ENCODE measurements at regions not wholly inside any gene's neighbourhood (a gene's known extent, or its start where the extent isn't known, plus 50 kb on each side); places are given as distances from the start of the nearest gene placed in this dataset.

DNA sequence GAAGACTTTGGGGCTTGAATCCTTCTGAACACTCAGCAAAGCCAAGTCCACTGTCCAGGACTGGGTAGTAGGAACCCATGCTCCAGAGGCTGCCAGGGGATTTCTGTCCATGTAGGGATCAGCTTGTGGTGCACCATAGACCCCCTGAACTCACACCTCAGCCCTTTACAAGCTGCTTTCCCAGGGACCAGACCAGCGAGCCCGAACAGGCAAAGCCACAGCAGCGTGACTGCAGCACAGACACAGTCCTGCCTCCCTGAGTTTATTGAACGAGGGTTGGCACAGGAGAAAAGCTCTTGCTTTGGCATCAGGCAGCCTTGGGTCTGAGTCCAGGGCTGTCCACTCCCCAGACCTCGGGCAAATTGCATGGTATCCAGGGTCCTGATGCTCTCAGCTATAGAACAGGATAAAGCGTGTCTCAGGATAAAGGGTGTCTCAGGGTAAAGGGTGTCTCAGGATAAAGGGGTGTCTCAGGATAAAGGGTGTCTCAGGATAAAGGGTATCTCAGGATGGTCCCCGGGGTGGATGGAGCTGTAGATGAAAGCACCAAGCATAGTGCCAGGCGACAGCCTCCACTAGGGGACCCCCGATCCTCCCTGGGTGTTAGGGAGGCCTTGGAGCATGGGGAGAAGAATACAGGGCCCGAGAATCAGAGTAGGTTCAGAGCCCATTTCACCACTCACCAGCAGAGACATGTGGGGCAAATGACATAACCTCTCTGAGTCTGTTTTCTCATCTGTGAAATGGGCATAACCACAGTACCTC is 648.8 kb downstream of the NPHP4 start:
- Histone ChIP-seq H3K27ac (ENCODE audit: low read depth in 2 of 2, low read length in 2 of 2) (no peak overlapping the region), H3K4me1 (ENCODE audit: control insufficient read depth in 2 of 3, insufficient read depth in 2 of 3, low read depth in 1 of 3, low read length in 3 of 3) (no peaks in the 10 kb centered on the region), H3K9me3 (ENCODE audit: control insufficient read depth in 2 of 3, insufficient read depth in 1 of 3, low read length in 3 of 3) (no peaks in the 10 kb centered on the region), H3K27me3 (ENCODE audit: control insufficient read depth, insufficient read depth, low read length) (no peaks in the 10 kb centered on the region), H3K4me3 (ENCODE audit: low read length in 3 of 3) (no peak overlapping the region), H3K36me3 (ENCODE audit: control insufficient read depth in 2 of 3, insufficient read depth in 3 of 3, low read length in 3 of 3) (no peaks in the 10 kb centered on the region), H3K9ac (ENCODE audit: low read length in 3 of 3) (no peak overlapping the region)
- FAIRE-seq (no peak), DNase-seq (no peak)
- TF ChIP-seq, protein P1, sequence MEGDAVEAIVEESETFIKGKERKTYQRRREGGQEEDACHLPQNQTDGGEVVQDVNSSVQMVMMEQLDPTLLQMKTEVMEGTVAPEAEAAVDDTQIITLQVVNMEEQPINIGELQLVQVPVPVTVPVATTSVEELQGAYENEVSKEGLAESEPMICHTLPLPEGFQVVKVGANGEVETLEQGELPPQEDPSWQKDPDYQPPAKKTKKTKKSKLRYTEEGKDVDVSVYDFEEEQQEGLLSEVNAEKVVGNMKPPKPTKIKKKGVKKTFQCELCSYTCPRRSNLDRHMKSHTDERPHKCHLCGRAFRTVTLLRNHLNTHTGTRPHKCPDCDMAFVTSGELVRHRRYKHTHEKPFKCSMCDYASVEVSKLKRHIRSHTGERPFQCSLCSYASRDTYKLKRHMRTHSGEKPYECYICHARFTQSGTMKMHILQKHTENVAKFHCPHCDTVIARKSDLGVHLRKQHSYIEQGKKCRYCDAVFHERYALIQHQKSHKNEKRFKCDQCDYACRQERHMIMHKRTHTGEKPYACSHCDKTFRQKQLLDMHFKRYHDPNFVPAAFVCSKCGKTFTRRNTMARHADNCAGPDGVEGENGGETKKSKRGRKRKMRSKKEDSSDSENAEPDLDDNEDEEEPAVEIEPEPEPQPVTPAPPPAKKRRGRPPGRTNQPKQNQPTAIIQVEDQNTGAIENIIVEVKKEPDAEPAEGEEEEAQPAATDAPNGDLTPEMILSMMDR (IDR thresholded peaks at IDR 0.05; ENCODE audit: borderline replicate concordance, extremely low read depth, insufficient read depth), result no peak
- intact Hi-C loops (cut with DNase I), result no loop called here

DNA sequence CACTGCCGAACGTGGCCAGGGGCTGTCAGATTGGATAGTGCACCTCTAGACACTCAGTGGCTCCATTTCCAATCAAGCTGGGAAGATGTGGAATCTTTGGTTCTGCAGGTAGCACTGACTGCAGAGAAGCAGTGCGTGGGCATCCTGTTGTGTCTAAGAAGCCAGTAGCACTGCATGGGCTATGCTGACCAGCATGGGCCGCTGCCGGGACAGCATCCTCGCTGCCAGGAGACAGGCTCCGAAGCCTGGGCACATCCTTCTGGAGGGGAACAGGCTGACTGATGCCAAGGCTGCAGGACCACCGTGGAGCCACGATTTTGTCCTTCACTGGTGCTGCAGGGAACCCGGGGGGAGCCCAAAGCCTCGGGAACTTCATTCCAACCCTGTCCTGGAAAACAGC is 649.4 kb downstream of the NPHP4 start:
- intact Hi-C loops (cut with DNase I), result no loop called here
- DNase-seq (no peak), FAIRE-seq (no peak)
- TF ChIP-seq, protein P1 (IDR thresholded peaks at IDR 0.05; ENCODE audit: borderline replicate concordance, extremely low read depth, insufficient read depth), result no peak
- H3K27me3 ChIP-seq (ENCODE audit: control insufficient read depth, insufficient read depth, low read length), result no peaks in the 10 kb centered on the region
- no peak overlapping the region for H3K4me3 ChIP-seq (ENCODE audit: low read length in 3 of 3)
- H3K27ac ChIP-seq (ENCODE audit: low read depth in 2 of 2, low read length in 2 of 2), result no peak overlapping the region
- no peaks in the 10 kb centered on the region for H3K9me3 ChIP-seq (ENCODE audit: control insufficient read depth in 2 of 3, insufficient read depth in 1 of 3, low read length in 3 of 3)
- no peak overlapping the region for H3K9ac ChIP-seq (ENCODE audit: low read length in 3 of 3)
- H3K36me3 ChIP-seq (ENCODE audit: control insufficient read depth in 2 of 3, insufficient read depth in 3 of 3, low read length in 3 of 3), result no peaks in the 10 kb centered on the region
- no peaks in the 10 kb centered on the region for H3K4me1 ChIP-seq (ENCODE audit: control insufficient read depth in 2 of 3, insufficient read depth in 2 of 3, low read depth in 1 of 3, low read length in 3 of 3)

DNA sequence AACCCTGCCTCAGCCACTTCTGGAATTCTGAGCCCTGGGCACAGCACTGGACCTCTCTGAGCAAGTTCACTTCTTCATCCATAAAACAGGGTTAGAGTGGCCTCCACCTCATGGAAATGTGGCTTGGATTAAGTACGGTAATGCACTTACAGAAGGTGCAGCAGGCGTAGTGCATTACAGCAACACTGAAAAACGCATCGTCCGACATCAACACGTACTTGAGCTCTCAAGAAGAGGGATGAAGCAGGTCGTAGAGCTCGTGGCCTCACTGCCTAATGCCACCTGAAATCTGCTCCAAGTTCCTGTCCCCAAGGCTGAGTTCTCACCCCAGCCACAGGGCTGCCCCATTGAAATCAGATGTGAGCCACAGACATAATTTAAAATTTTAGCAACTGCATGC is 650.1 kb downstream of the NPHP4 start:
- FAIRE-seq (no peak), DNase-seq (no peak)
- no peaks in the 10 kb centered on the region for H3K27me3 ChIP-seq (ENCODE audit: control insufficient read depth, insufficient read depth, low read length)
- H3K4me1 ChIP-seq (ENCODE audit: control insufficient read depth in 2 of 3, insufficient read depth in 2 of 3, low read depth in 1 of 3, low read length in 3 of 3), result no peaks in the 10 kb centered on the region
- no peak overlapping the region for H3K4me3 ChIP-seq (ENCODE audit: low read length in 3 of 3)
- intact Hi-C loops (cut with DNase I), result no loop called here
- H3K9ac ChIP-seq (ENCODE audit: low read length in 3 of 3), result no peak overlapping the region
- no peak overlapping the region for H3K27ac ChIP-seq (ENCODE audit: low read depth in 2 of 2, low read length in 2 of 2)
- TF ChIP-seq, protein P1 (IDR thresholded peaks at IDR 0.05; ENCODE audit: borderline replicate concordance, extremely low read depth, insufficient read depth), result no peak
- H3K9me3 ChIP-seq (ENCODE audit: control insufficient read depth in 2 of 3, insufficient read depth in 1 of 3, low read length in 3 of 3), result no peaks in the 10 kb centered on the region
- no peaks in the 10 kb centered on the region for H3K36me3 ChIP-seq (ENCODE audit: control insufficient read depth in 2 of 3, insufficient read depth in 3 of 3, low read length in 3 of 3)

DNA sequence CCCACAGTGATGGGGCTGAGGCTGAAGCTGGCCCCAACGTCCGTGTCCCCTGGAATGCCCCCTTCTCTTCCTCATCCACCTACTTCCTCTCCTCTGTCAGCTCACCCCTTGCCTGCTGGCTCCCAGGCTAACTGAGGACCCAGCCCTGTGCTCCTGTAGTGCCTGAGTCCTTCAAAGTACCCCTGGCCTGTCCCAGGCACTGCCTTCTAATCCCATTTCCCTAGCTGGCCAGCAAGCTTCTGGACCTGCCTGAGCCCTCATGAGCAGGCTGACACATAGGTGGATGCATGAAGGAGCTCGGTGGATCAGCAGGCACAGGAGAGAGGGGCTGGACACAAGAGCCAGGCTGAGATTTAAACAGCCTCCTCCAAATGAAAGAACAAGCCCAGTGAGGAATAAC is 650.8 kb downstream of the NPHP4 start:
- Histone ChIP-seq H3K27me3 (ENCODE audit: control insufficient read depth, insufficient read depth, low read length) (no peaks in the 10 kb centered on the region), H3K9me3 (ENCODE audit: control insufficient read depth in 2 of 3, insufficient read depth in 1 of 3, low read length in 3 of 3) (no peaks in the 10 kb centered on the region), H3K4me1 (ENCODE audit: control insufficient read depth in 2 of 3, insufficient read depth in 2 of 3, low read depth in 1 of 3, low read length in 3 of 3) (no peaks in the 10 kb centered on the region), H3K27ac (ENCODE audit: low read depth in 2 of 2, low read length in 2 of 2) (no peak overlapping the region), H3K4me3 (ENCODE audit: low read length in 3 of 3) (no peak overlapping the region), H3K9ac (ENCODE audit: low read length in 3 of 3) (no peak overlapping the region), H3K36me3 (ENCODE audit: control insufficient read depth in 2 of 3, insufficient read depth in 3 of 3, low read length in 3 of 3) (no peaks in the 10 kb centered on the region)
- intact Hi-C loops (cut with DNase I), result no loop called here
- TF ChIP-seq, protein P1 (IDR thresholded peaks at IDR 0.05; ENCODE audit: borderline replicate concordance, extremely low read depth, insufficient read depth), result no peak
- DNase-seq, result no peak
- no peak for FAIRE-seq
